DND-41 (cell line): ENCODE measurements at regions not wholly inside any gene's neighbourhood (a gene's known extent, or its start where the extent isn't known, plus 50 kb on each side); places are given as distances from the start of the nearest gene placed in this dataset.

Experiments used
- ATAC-seq: fragments of 200-7000 bp; cut with Tn5 transposase; 3 replicates; pipeline ENCODE4 v1.9.1; 2021; ENCODE audit warnings: low read depth; ENCODE audit not compliant: insufficient read depth
- DNase-seq: peaks from one replicate; pipeline ENCODE4 v3.0.0-alpha.2; 2020
- H2AFZ ChIP-seq: 2 replicates; pipeline ENCODE4 v1.6.0; 2012; ENCODE audit warnings: low read depth, low read length
- H3K27ac ChIP-seq: 2 replicates; pipeline ENCODE4 v1.5.1; 2012; ENCODE audit warnings: low read length, inconsistent platforms
- H3K27me3 ChIP-seq: fragments of 200-600 bp; sonication (generic); 2 replicates; pipeline ENCODE4 v1.6.0; 2012; ENCODE audit warnings: low read length, mild to moderate bottlenecking, inconsistent platforms; ENCODE audit not compliant: insufficient read depth, poor library complexity
- H3K36me3 ChIP-seq: 2 replicates; pipeline ENCODE4 v1.5.1; 2012; ENCODE audit warnings: low read length, inconsistent platforms; ENCODE audit not compliant: insufficient read depth
- H3K4me1 ChIP-seq: 2 replicates; pipeline ENCODE4 v1.5.1; 2012; ENCODE audit warnings: mild to moderate bottlenecking, low read length; ENCODE audit not compliant: insufficient read depth
- H3K4me2 ChIP-seq: 2 replicates; pipeline ENCODE4 v1.6.0; 2012; ENCODE audit warnings: mild to moderate bottlenecking, moderate library complexity, low read length, inconsistent platforms; ENCODE audit not compliant: insufficient read depth
- H3K4me3 ChIP-seq, 2 experiments: fragments of 200-600 bp in 1 of 2; shearing (Covaris generic) in 1 of 2; 2 replicates each; pipeline ENCODE4 v1.5.1; 2012 to 2016; ENCODE audit warnings: inconsistent platforms in 2 of 2, low read length in 2 of 2, mild to moderate bottlenecking in 2 of 2, low read depth in 1 of 2, moderate library complexity in 1 of 2
- H3K79me2 ChIP-seq: 2 replicates; pipeline ENCODE4 v1.6.0; 2012; ENCODE audit warnings: low read length, inconsistent platforms; ENCODE audit not compliant: insufficient read depth
- H3K9ac ChIP-seq: 2 replicates; pipeline ENCODE4 v1.6.0; 2012; ENCODE audit warnings: low read depth, mild to moderate bottlenecking, inconsistent platforms, low read length, moderate library complexity
- H3K9me3 ChIP-seq: 2 replicates; pipeline ENCODE4 v1.5.1; 2012; ENCODE audit warnings: low read length, moderate library complexity, mild to moderate bottlenecking, inconsistent platforms; ENCODE audit not compliant: insufficient read depth, severe bottlenecking
- H4K20me1 ChIP-seq: 2 replicates; pipeline ENCODE4 v1.6.0; 2012; ENCODE audit warnings: low read length; ENCODE audit not compliant: insufficient read depth
- EZH2 ChIP-seq: IDR thresholded peaks from 3 replicates; pipeline ENCODE4 v1.6.1; 2012; ENCODE audit warnings: borderline replicate concordance, low read depth, mild to moderate bottlenecking, moderate library complexity, low read length, inconsistent platforms; ENCODE audit not compliant: severe bottlenecking
- TF ChIP-seq, protein P1 (sequence below): IDR thresholded peaks from 2 replicates; pipeline ENCODE4 v1.5.1; 2012; ENCODE audit warnings: borderline replicate concordance, low read length, moderate library complexity, mild to moderate bottlenecking; ENCODE audit not compliant: poor library complexity, severe bottlenecking; ENCODE audit errors: extremely low read depth

DNA sequence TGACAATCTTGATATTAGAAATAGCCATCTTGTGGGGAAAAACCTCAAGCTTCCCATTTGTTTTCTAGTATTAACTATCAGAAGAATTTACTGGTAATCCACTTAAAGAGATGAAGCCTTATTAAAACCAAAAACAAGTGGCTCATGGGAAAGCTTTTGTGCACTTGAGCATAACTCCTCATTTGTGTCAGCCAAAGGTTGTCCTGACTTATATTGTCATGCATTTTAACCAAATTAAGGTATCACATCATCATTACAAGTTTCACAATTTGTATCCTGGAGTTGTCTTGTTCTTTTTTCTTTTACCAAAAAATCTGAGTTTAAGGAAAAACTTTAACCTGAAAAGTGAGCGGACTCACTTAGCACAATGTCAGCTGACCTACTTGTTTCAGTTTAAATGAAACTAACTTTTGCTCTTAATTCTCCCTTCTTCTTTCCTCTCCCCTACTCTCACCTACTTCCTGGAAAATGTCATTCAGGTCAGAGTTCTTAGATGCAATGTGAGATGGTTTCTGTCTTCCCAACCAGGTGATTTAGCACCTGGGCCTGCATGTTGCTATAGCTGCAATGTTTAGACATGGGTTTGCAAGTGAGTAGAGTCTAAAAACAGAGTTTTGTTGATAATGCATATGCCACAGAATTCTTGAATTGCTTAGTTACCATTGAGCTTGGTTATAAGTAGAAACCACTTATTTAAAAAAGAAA is 82.8 kb downstream of the TNFAIP3 start:
- peaks cover 10% of the 10 kb centered on the region for H3K4me1 ChIP-seq
- H4K20me1 ChIP-seq = no peaks in the 10 kb centered on the region
- H3K27me3 ChIP-seq = no peaks in the 10 kb centered on the region
- H3K79me2 ChIP-seq = no peaks in the 10 kb centered on the region
- no peak overlapping the region for H3K27ac ChIP-seq
- TF ChIP-seq EZH2 = no peak
- TF ChIP-seq, protein P1, sequence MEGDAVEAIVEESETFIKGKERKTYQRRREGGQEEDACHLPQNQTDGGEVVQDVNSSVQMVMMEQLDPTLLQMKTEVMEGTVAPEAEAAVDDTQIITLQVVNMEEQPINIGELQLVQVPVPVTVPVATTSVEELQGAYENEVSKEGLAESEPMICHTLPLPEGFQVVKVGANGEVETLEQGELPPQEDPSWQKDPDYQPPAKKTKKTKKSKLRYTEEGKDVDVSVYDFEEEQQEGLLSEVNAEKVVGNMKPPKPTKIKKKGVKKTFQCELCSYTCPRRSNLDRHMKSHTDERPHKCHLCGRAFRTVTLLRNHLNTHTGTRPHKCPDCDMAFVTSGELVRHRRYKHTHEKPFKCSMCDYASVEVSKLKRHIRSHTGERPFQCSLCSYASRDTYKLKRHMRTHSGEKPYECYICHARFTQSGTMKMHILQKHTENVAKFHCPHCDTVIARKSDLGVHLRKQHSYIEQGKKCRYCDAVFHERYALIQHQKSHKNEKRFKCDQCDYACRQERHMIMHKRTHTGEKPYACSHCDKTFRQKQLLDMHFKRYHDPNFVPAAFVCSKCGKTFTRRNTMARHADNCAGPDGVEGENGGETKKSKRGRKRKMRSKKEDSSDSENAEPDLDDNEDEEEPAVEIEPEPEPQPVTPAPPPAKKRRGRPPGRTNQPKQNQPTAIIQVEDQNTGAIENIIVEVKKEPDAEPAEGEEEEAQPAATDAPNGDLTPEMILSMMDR = no peak
- H3K36me3 ChIP-seq = no peaks in the 10 kb centered on the region
- no peak for DNase-seq
- H3K9ac ChIP-seq = no peak overlapping the region
- no peak overlapping the region for H3K4me3 ChIP-seq
- ATAC-seq = no peak
- no peak overlapping the region for H3K4me2 ChIP-seq
- H2AFZ ChIP-seq = peak overlapping the region; percentile 20; the same call in 1 of the 2 replicates
- H3K9me3 ChIP-seq = no peaks in the 10 kb centered on the region

GRCh38 chr6:137950581-137950980 is 83.5 kb downstream of the TNFAIP3 start:
- Histone ChIP-seq H4K20me1 (no peaks in the 10 kb centered on the region), H3K4me2 (no peak overlapping the region), H3K36me3 (no peaks in the 10 kb centered on the region), H3K9ac (no peak overlapping the region), H3K4me1 (peaks cover 10% of the 10 kb centered on the region; the same call in 1 of the 2 replicates), H3K27ac (no peak overlapping the region), H2AFZ (no peak overlapping the region), H3K79me2 (no peaks in the 10 kb centered on the region), H3K27me3 (no peaks in the 10 kb centered on the region), H3K4me3 (no peak overlapping the region), H3K9me3 (no peaks in the 10 kb centered on the region)
- ATAC-seq (no peak), DNase-seq (no peak)
- no peak for TF ChIP-seq EZH2
- TF ChIP-seq, protein P1 = no peak

- Histone ChIP-seq H3K4me1 (peaks cover 10% of the 10 kb centered on the region; the same call in 1 of the 2 replicates), H3K9me3 (no peaks in the 10 kb centered on the region), H2AFZ (no peak overlapping the region), H3K36me3 (no peaks in the 10 kb centered on the region), H3K27ac (0 out of 2 replicates have a peak overlapping the region, but pooled peaks have one; percentile 8), H3K79me2 (no peaks in the 10 kb centered on the region), H3K27me3 (no peaks in the 10 kb centered on the region), H4K20me1 (no peaks in the 10 kb centered on the region), H3K4me3 (no peak overlapping the region), H3K9ac (no peak overlapping the region), H3K4me2 (no peak overlapping the region)
- TF ChIP-seq EZH2 = no peak
- TF ChIP-seq, protein P1 = no peak
- no peak for ATAC-seq
- no peak for DNase-seq
Observed at GRCh38 chr6:137951064-137951597, 84.1 kb downstream of the TNFAIP3 start.
